HG02840 (cell line): ENCODE measurements at regions not wholly inside any gene's neighbourhood (a gene's known extent, or its start where the extent isn't known, plus 50 kb on each side); places are given as distances from the start of the nearest gene placed in this dataset.
A peak's percentile ranks its signal among the peaks of the same experiment; 100 is the strongest.

Experiments
- ATAC-seq: cut with Tn5 transposase; IDR thresholded peaks from one replicate; pipeline ENCODE4 v1.9.1; 2021; ENCODE audit warnings: mild to moderate bottlenecking, moderate library complexity, moderate number of reproducible peaks; ENCODE audit not compliant: unreplicated experiment, low FRiP score

DNA sequence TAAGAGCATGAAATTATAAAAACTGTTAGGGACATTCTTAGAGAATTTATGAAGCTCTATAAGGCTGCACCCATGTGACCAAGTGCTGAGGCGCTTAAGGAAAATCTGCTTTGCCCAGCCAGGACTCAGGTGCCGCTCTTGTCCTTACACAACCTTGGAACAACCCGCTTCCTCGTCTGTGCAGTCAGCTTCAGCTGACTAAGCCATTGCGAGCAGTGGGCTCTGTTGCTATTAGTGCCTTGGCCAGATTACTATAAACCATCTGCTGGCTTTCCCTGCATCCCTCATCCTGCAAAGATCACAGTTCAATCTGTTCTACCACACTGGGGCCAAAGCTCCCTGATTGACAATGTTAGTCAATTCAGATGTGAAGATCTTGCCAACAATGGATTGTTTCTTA, 89.1 kb upstream of the E2F3 start:
- ATAC-seq, result no peak

DNA sequence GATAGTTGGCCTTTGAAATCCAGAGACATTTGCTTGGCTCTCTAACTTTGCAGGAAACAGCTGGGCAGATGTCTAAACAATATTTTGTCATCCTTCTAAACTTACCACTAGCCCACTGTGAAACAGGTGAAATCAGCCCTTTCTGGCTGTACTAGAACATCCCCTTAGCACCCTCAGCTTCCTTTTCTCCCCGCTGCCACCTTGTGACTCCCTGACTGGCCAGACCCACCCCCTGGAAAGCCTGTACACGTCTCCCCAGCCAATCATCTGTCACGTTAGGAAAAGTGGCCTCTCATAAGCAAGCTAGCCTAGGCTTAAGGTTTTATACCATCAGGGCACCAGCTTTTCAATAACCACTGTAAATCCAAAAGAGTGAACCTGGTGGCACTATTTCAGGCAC, 88.6 kb upstream of the E2F3 start:
- no peak for ATAC-seq

DNA sequence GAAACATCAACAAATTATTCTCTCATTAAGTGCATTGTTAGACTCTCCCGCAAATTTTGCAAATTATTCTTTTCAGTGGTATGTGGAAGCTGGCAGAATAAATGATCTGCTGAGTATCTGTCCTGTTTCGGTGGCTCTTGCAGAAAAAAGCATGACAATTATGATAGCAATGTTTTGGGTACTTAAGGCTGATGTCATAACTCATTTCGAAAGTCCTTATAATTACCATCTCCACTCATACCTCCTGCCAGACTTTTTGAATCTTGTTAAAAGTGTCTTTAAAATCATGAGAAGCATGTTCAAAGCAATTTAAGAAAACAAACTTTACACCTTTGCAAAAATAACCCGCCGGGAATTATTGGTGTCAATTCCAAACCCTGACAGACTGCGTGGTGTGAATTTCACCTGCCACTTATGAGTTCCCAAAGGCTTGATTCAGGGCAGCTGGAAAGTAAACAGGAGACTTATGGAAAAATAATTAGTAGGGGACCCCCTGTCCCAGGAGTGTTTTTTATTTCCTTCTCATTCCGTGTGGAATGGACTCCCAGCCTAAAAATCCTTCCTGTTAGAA, 87.6 kb upstream of the E2F3 start:
- ATAC-seq, result no peak

DNA sequence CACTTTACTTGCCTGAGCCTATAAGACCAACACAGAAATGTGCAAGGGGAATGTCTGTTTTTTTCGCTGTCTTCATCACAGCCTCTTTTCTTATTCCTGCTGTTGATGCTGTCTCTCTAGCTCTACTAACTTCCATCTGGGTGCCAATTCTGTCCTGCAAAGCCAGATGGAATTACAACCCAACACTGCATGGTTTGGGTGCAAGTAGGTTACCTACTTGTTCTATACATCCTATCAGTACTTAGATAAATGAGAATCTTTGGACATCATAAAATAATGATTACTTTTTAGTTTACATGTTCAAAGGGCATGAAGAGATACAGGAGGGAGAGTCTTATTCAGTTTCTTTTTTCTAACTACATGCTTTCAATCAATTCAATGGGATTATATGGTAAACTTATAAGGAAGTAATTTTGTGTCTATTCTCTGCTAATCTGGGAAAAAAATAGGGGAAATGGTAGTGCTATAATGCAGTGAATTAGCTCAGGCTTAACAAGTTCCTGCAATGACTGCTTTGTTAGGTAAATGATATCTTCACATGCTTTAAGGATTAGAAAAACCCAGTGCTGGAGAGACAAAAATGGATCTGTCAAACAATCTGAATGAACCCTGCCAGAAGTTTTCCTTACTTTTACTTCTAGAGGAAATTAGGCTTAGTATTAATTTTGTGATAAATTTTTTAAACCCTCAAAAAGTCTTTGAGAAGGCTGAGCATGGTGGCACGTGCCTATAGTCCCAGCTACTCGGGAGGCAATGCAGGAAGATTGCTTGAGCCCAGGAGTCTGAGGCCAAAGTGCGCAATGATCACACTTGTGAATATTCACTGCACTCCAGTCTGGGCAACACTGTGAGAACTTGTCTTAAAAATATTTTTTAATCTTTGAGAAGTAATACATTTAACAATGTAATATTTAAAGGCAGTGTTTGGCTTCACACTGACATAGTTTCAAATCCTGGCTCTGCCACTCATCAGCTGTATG, 86.5 kb upstream of the E2F3 start:
- no peak for ATAC-seq

DNA sequence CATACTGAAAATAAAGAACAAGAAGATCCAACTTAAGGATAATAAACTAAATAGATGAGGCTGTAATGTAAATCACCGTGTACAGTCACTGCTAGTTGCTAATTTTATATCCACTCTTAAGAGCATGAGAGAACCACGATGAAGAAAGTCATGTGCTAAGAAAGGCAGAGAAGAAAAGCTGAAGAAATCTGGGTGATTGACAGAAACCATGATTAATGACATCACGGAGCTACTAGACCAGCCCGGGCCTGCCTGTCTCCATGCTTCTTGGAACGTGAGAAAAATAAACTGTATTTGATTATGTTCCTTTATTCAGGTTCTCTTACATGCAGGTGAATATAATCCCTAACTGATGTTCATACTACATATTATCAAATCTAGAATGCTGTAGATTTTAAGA, 84.2 kb upstream of the E2F3 start:
- no peak for ATAC-seq

DNA sequence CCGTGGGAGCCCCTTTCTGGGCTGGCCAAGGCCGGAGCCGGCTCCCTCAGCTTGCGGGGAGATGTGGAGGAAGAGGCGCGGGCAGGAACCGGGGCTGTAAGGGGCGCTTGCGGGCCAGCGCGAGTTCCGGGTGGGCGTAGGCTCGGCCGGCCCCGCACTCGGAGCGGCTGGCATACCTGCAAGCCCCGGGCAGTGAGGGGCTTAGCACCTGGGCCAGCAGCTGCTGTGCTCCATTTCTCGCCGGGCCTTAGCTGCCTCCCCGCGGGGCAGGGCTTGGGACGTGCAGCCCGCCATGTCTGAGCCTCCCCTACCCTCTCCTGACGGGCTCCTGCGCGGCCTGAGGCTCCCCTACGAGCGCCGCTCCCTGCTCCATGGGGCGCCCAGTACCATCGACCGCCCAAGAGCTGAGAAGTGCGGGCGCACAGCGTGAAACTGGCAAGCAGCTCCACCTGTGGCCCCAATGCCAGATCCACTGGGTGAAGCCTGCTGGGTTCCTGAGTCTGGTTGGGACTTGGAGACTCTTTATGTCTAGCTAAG, 82.8 kb upstream of the E2F3 start:
- ATAC-seq, result no peak

DNA sequence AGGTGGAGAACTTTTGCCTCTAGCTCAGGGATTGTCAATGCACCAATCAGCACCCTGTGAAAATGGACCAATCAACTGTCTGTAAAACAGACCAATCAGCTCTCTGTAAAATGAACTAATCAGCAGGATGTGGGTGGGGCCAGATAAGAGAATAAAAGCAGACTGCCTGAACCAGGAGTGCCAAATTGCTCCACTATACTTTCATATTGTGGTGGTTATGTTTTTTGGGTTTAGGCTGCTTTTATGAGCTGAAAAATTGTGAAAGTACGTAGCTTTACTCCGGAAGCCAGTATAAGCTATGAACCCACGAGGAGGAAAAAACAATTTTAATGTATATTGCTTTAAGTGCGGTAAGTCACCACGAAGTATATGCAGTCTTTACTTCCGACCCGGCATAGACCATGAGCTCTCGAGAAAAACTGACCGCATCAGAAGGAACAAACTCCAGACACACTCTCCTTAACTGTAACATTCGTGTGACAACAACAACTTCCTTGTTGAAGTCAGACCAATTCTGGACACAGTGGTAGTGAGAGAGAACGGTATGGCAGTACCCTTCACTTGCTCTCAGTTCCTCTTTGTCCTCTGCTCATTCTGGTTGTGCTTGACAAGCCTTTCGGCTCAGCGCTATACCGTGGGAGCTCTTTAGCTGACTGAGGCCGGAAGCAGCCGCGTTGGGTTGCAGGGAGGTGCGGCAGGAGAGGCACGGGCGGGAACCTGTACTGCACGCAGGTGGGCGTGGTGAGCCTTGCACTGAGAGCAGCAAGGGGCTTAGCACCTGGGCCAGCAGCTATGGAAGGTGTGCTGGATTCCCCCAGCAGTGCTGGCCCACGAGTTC, 81.9 kb upstream of the E2F3 start:
- peak; percentile 98 for ATAC-seq

DNA sequence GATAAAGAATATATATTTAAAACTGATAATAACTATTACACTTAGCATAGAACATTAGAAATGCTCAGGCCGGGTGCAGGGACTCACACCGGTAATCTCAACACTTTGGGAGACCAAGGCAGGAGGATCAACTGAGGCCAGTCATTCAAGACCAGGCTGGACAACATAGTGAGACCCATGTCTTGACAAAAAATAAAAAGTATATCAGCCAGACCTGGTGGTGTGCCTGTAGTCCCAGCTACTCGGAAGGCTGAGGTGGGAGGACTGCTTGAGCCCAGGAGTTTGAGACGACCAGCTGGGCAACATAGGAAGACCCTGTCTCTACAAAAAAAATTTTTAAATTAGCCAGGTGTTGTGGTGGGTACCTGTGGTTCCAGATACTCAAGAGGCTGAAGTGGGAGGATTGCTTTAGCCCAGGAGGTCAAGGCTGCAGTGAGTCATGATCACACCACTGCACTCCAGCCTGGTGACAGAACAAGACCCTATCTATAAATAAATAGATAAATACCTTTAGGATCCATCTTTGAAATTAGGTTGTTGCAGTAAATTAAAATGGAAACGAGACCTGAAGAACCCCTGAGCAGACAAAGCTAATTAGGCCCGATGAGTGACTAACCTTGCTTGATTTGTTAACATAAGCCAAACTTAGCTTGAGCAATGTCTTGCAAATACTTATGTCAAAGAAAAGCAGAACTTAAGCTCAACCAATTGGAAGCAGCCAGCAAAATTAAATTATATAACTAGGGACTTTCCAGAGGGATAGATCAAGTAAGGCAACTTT, 75.8 kb upstream of the E2F3 start:
- no peak for ATAC-seq

DNA sequence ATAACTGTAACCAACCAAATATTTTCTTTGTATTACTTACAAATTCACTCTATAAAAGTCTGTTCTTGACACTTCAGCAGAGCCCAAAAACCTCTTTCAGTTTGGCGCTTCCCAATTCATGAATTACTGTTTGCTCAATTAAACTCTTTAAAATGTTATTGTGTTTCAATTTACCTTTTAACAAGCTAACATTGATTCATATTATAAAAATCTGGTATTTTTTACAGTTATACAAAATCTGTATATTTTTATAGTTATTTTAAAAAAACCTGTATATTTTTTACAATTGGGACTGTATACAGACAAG, 75.3 kb upstream of the E2F3 start:
- ATAC-seq, result no peak

DNA sequence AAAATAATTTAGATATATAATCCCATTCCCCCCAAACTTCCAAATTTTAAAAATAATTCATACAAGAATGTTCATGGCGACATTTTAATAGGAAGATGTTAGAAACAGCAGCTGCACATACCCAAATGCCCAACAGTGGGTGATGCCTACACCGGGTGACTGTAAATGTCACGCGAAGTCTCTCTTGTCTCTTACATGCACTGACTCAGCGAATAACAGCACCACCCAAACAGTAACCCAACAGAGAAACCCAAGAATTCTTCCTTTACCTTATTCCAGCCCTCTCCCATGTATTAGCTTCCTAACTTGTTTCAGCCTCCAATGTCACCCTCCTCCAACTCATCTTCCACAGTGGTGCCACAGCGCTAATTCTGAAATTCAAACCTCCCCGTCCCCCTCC, 74.5 kb upstream of the E2F3 start:
- ATAC-seq, result no peak

DNA sequence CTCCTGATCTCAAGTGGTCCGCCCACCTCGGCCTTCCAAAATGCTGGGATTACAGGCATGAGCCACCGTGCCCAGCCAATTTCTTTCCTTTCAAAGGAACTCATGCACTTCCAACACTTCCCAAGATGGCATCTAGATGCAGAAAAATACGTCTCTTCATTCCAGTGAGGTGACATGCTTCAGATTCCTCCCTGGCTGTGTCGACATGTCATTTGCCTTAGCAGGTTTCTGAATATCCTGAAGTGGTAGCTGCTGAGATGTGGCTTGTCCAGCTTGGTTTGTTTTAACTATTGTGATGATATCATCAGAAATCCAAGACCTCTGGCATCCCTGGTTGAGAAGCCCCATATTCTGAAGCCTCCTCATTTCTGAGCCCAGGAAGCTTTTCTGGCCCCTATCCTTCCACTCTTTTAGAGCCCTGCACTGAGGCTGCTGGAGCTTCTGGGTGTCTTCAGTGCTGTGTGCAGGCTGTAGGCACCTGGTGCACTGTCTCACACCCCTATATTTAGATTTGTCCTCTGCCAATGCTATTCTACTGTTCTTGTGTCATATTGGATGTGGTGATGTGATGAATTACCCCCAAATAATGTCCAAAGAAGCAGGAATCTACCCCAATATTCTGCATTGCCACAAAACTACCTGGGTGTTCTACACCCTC, 73.3 kb upstream of the E2F3 start:
- no peak for ATAC-seq

DNA sequence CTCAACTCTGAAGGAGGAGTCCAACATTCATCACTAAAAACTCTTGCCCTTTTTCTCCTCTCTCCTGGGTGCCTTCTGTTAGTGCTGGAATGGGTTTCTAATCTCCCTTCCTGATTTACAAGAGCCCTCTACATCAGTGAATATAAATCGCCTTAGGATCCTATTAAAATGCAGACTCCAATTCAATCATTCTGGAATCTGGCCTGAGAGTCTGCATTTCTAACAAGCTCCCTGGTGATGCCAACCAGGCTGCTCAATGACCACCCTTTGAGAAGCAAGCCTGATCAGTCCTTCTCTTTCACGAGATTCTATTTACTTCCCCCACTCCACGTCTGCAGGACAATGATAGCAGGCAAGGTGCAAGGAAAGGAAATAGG, 72.8 kb upstream of the E2F3 start:
- ATAC-seq, result no peak

DNA sequence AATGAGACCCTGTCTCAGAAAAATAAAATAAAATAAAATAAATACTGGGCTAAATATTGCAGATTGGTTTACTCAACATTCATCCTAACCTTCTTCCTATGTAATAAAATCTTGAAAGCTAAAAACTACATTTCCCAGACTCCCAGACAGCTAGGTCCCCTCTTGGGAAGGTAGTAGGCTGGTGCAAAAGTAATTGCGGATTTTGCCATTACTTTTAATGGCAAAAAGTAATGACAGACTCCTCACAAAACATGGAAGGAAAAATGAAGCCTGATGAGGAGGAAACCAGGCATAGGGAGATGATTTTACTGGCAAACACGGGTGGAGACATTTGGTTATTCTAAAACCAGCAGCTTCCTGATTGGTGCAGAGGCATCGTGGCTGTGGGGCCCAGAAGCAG, 70.6 kb upstream of the E2F3 start:
- ATAC-seq, result no peak

DNA sequence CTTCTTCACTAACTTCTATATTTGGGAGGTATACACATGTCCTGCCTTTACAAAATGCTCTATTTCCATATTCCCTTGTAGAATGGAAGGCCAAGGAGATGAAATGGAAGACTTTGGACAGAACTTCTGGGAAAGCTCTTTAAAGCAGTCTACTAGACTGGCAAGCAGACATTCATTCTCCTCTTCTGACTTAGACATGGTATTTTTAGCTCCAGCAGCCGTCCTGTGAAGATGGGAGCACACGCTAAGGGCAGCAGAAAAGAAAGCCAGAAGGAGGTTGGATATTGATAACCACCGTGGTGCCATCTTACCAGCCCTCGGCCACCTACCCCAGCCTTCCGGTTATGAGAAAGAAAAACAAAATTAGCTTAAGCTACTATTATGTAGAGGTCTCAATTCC, 70.1 kb upstream of the E2F3 start:
- no peak for ATAC-seq

DNA sequence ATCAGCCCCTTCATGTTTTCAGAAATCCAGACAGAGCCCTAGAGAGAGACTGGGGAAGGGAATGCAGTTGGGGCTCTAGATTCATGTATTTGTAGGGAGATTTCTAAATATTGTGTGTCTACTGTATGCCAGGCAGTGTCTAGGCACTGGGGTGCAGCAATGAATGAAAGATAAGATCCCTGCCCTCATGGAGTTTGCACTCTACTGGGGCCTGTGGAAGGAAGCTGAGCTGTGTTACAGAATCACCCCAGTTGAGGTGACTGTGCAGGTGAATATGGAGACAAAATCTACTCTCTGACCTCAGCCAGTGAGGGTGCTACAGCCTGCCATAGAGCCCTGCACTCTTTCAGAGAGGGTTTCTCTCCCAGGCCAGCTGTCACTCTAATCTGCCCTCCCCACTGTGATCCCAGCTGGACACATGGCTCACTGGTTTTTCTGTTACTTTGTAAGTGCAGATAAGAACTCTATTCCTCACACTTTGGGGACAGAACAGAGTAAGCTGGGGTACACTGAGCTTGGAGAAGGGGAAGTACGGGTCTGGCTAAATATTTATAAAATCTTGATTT, 69.2 kb upstream of the E2F3 start:
- no peak for ATAC-seq

DNA sequence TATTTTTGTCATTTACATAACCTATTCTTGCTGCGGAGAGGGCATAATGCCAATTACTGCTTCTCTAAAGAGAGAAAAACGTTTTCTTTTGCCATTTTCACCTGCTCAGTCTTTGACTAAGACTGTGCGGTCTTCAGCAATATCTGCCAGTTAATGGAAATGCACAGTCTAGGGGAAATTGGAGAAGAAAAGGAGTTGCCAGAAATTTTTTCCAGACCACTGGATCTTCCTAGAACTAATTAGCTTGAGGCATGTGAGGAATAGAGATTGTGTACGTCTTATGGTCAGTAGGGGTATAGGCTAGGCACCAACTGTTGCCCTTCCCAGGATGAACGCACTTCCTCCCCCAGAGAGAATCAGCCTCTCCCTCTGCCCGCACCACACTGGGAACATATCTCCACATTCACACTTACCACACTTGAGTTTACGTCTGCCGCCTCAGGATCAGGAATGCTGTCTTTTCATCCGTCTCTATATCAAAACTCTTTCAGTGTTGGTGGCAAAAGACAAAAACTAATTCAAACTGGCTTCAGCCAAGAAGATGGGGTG, 67.9 kb upstream of the E2F3 start:
- ATAC-seq, result no peak

DNA sequence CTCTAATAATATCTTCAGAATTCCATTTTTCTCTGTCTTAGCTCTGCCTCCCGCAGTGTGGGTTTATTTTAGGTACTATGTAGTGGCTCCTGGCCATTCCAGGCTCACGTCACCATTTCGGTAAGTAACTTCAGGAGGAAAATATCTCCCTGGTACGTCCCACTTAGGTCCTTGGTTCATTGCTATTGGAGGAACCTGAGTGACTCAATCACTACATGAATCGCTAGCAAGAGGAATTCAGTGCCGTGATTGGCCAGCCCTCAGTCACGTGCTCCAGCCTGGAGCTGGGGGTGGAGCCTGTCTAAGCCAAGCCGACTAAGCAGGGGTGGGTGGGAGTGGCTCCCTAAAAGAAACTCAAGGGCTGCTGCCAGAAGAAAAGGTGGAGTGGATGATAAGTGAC, 67.3 kb upstream of the E2F3 start:
- ATAC-seq, result no peak

DNA sequence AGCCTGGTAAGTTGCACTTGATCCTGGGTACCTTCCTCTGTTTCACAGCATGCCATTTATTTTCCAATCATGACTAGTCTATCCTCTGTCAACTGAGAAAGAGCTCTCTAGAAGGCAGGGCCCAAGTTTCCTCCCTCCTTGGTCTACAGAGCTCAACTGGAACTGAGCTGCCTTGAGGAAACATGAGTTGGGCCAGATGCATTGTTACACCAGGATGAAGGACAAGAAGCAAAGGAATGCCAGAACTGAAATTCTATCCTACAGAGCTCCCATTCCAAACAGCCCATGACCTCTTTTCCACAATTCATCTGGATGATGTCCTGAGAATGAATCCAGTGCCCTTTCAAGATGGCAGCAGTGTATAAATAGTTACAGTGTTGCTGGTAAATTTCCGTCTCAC, 66.7 kb upstream of the E2F3 start:
- no peak for ATAC-seq

DNA sequence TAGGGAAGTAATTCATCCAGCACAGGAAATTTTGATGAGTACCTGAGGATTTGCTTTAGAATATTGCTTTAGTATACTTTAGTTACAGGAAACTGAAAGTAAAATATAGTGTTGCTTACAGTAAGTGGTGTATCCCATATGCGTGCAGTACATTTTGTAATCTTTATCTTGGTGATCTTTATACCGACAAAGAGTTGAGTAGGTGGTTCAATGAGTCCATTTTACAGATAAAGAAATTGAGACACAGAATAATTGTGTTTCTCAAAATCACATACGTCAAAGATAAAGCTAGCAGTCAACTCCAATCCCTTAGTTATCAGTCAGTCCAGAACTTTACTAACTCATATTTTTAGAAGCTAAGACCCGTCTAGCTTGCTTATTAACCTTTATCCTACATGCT, 65.8 kb upstream of the E2F3 start:
- no peak for ATAC-seq
